Heart left ventricle (tissue), 16 donors: ENCODE measurements at regions not wholly inside any gene's neighbourhood (a gene's known extent, or its start where the extent isn't known, plus 50 kb on each side); places are given as distances from the start of the nearest gene placed in this dataset.
A peak's percentile ranks its signal among the peaks of the same experiment; 100 is the strongest.
"Not testable (repeated sequence)": the region's sequence is repeated elsewhere in the genome, so short reads cannot be mapped to it uniquely, and the experiment has no call there.

Source experiments
- ATAC-seq, 4 donors: fragments of 200-7000 bp; cut with Tn5 transposase; one replicate each; pipeline ENCODE4 v1.9.1; 2020 to 2022; ENCODE audit warnings: moderate library complexity in 4 of 4, mild to moderate bottlenecking in 3 of 4, moderate number of reproducible peaks in 1 of 4
- DNase-seq, 5 donors: peaks; one replicate each; pipeline ENCODE4 v3.0.0-alpha.2; 2020
- H3K27ac ChIP-seq, 12 donors: fragments of 200-600 bp; sonication (generic) in 4 of 12; one replicate each; pipeline versions ENCODE4 v1.5.0 to v1.8.0; 2016 to 2022; ENCODE audit warnings: mild to moderate bottlenecking in 2 of 12
- H3K27me3 ChIP-seq, 9 donors: fragments of 200-600 bp; sonication (generic) in 2 of 9; one replicate each; pipeline versions ENCODE4 v1.5.1 to v1.8.0; 2016 to 2022; ENCODE audit warnings: mild to moderate bottlenecking in 3 of 9
- H3K36me3 ChIP-seq, 9 donors: fragments of 200-600 bp; sonication (generic) in 2 of 9; one replicate each; pipeline versions ENCODE4 v1.5.0 to v1.8.0; 2018 to 2022; ENCODE audit warnings: mild to moderate bottlenecking in 2 of 9
- H3K4me1 ChIP-seq, 12 donors: fragments of 200-600 bp; sonication (generic) in 4 of 12; one replicate each; pipeline versions ENCODE4 v1.5.0 to v1.8.0; 2016 to 2022; ENCODE audit warnings: mild to moderate bottlenecking in 3 of 12
- H3K4me3 ChIP-seq, 12 donors: fragments of 200-600 bp; sonication (generic) in 4 of 12; one replicate each; pipeline versions ENCODE4 v1.5.0 to v1.8.0; 2017 to 2022; ENCODE audit warnings: mild to moderate bottlenecking in 9 of 12, moderate library complexity in 4 of 12
- H3K9me3 ChIP-seq, 12 donors: fragments of 200-600 bp; sonication (generic) in 4 of 12; one replicate each; pipeline versions ENCODE4 v1.5.0 to v1.8.0; 2016 to 2022; ENCODE audit warnings: mild to moderate bottlenecking in 1 of 12
- WGBS, 4 donors: extraction: QIAGEN DNeasy Blood & Tissue Kit in 2 of 4; methylation state at CpG; one replicate each; pipeline versions ENCODE4 v1.1.5 to v1.1.7; 2013 to 2018; 5-methylcytosine and 5-hydroxymethylcytosine counted together
- intact Hi-C, 10 donors: fragments of 100-400 bp; cut with DNase I; formaldehyde crosslinking; loops; one replicate each; pipeline versions ENCODE4 v1.11.1 to v1.14.2; 2022
- donor health status: ischemic (EF 13 %, LVEDD 7.1; RV severe dilation, severe dysfunction).
- donor health status: healthy with polysubstance abuse.
- donor health status: DM: no; HTN: yes; CAD: no.
- donor health status: DM: no; HTN: no; CAD: no.
- donor health status: ischemic (EF 25% LVEDD 6.9; RV normal size, moderate dysfunction).
- donor health status: ischemic (EF 25% LVEDD 5.7; RV mildly dilated, moderate dysfunction).
- donor health status: healthy.
- donor health status: DM: yes; HTN: yes; CAD: no.
- donor health status: ischemic (EF 35%, LVEDD 5.7; RV mildly dilated, moderate dysfunction).
- donor health status: nonischemic (EF 11% LVEDD 7.7; RV severe dilation, severe dysfunction).
- donor health status: DM: yes; HTN: yes; CAD: no.
- donor health status: PGD.
- donor health status: ischemic (EF 29% LVEDD 5.4; RV normal size, mild dysfunction).
- donor health status: nonischemic (EF 23%, LVEDD 6.1; RV moderate dilation, normal function).

- H3K36me3 ChIP-seq, H3K9me3 ChIP-seq, H3K4me3 ChIP-seq, DNase-seq, H3K27me3 ChIP-seq, intact Hi-C loops: not testable (repeated sequence)
- H3K4me1 ChIP-seq, result peaks cover 0 to 20% (median 5%) of the 10 kb centered on the region in 12 donors
- H3K27ac ChIP-seq, result peak overlapping the region in 11 of 12 donors; percentile 1 to 67 (median 30)
- 72 to 82% (median 76%) methylated on average over 5 to 6 of the region's 6 CpGs for WGBS, 4 donors
- peak in 1 of 4 donors; percentile 38 for ATAC-seq
Observed at GRCh38 chr1:794310-794709, 107.9 kb upstream of the OR4F16 start.

GRCh38 chr1:794918-795584, 108.6 kb upstream of the OR4F16 start:
- H3K27ac ChIP-seq, result peak overlapping the region in 11 of 12 donors; percentile 1 to 67 (median 42)
- intact Hi-C loops, result not testable (repeated sequence)
- WGBS, 4 donors, result 10 to 30% (median 18%) methylated on average over 6 to 9 of the region's 9 CpGs

DNA sequence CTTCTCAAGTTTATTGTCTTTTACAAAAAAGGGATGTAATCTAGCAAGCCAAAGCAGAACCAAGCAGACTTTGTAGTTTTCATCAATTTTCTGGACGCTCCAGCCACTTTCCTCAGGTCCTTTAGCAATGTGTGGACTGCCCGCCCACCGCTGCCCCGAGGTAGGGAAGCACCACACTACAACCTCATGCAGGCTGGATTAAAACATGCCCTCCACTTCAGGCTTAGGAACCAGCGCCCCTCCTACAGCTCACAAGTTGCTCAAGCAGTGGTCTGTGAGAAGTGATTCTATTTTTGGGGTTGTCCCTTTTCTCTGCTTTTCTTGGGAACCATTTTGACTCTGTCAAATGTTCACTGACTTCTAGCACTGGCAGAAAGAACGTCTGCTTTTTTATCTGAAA, 111.2 kb upstream of the OR4F16 start:
- H3K27ac ChIP-seq, H3K36me3 ChIP-seq, intact Hi-C loops, H3K4me3 ChIP-seq, H3K27me3 ChIP-seq, H3K9me3 ChIP-seq, ATAC-seq, DNase-seq: not testable (repeated sequence)
- 58 to 75% (median 68%) methylated on average over 2 of the region's 6 CpGs for WGBS, 4 donors
- peaks cover 0 to 20% (median 5%) of the 10 kb centered on the region in 12 donors for H3K4me1 ChIP-seq

More at GRCh38 chr1:794918-795584, 108.6 kb upstream of the OR4F16 start:
- peaks cover 0 to 20% (median 5%) of the 10 kb centered on the region in 12 donors for H3K4me1 ChIP-seq
- not testable (repeated sequence) for H3K36me3 ChIP-seq, H3K27me3 ChIP-seq, H3K9me3 ChIP-seq, H3K4me3 ChIP-seq
- DNase-seq, result peak in 4 of 5 donors; percentile 23 to 38 (median 33)
- ATAC-seq, result peak; percentile 68 to 93 (median 89)

DNA sequence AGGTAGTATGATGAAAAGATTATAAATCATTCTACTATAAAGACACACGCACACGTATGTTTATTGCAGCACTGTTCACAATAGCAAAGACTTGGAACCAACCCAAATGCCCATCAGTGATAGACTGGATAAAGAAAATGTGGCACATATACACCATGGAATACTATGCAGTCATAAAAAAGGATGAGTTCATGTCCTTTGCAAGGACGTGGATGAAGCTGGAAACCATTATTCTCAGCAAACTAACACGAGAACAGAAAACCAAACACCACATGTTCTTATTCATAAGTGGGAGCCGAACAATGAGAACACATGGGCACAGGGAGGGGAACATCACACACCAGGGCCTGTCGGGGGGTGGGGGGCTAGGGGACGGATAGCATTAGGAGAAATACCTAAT, 113.9 kb upstream of the OR4F16 start:
- H3K27me3 ChIP-seq, H3K27ac ChIP-seq, H3K4me3 ChIP-seq, H3K9me3 ChIP-seq, DNase-seq, H3K36me3 ChIP-seq, ATAC-seq, H3K4me1 ChIP-seq, intact Hi-C loops: not testable (repeated sequence)
- 96 to 98% (median 96%) methylated on average over 5 to 7 of the region's 7 CpGs for WGBS, 4 donors

- H3K27me3 ChIP-seq, H3K4me1 ChIP-seq, DNase-seq, H3K36me3 ChIP-seq, ATAC-seq, H3K4me3 ChIP-seq, H3K9me3 ChIP-seq, H3K27ac ChIP-seq, intact Hi-C loops: not testable (repeated sequence)
- WGBS, 4 donors, result 65 to 77% (median 74%) methylated on average over 5 to 6 of the region's 6 CpGs
Observed at GRCh38 chr1:804378-805115, 118.1 kb upstream of the OR4F16 start.

GRCh38 chr1:805310-805709, 118.4 kb upstream of the SAMD11 start:
- H3K9me3 ChIP-seq, ATAC-seq, H3K36me3 ChIP-seq, intact Hi-C loops, H3K27me3 ChIP-seq, H3K4me1 ChIP-seq, H3K27ac ChIP-seq, H3K4me3 ChIP-seq, DNase-seq: not testable (repeated sequence)
- 92 to 97% (median 94%) methylated on average over 5 of the region's 5 CpGs for WGBS, 4 donors

DNA sequence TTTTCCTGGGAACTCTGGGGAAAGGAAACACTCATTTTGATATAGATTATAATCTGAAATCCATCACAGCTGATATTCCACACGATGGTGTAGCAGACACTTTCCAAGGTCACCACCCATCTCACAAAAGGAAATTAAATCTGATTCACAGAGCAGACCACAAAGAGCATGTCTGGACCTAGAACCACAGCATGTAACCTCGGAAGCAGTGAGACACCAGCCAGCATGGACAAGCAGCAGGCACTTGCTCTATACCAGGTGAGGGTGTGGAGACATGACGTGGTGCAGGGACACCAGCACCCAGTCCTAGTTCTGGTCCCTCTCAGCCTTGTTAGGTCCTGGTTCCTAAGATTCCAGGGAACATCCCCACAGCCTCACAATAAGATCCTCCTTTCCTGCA, 116.7 kb upstream of the SAMD11 start:
- peak overlapping the region in 1 of 12 donors; percentile 22 for H3K27ac ChIP-seq
- H3K27me3 ChIP-seq, H3K4me1 ChIP-seq, intact Hi-C loops, H3K9me3 ChIP-seq, H3K36me3 ChIP-seq, H3K4me3 ChIP-seq, DNase-seq: not testable (repeated sequence)
- WGBS, 4 donors, result 71% methylated on average over 1 of the region's 3 CpGs; no CpG with 5 or more reads in 3 of the 4 donors
- ATAC-seq, result peak in 1 of 4 donors; percentile 11

GRCh38 chr1:807699-808390, 115.9 kb upstream of the SAMD11 start:
- DNase-seq, H3K4me3 ChIP-seq, intact Hi-C loops, H3K4me1 ChIP-seq, H3K9me3 ChIP-seq, H3K27me3 ChIP-seq, H3K36me3 ChIP-seq: not testable (repeated sequence)
- peak in 2 of 4 donors; percentile 26 to 52 for ATAC-seq
- peak overlapping the region in 2 of 12 donors; percentile 22 to 38 for H3K27ac ChIP-seq
- 39 to 78% (median 49%) methylated on average over 2 to 4 of the region's 4 CpGs for WGBS, 4 donors

GRCh38 chr1:810949-811348, 112.8 kb upstream of the SAMD11 start:
- H3K4me3 ChIP-seq, H3K27me3 ChIP-seq, H3K9me3 ChIP-seq, DNase-seq, H3K27ac ChIP-seq, intact Hi-C loops, H3K36me3 ChIP-seq, H3K4me1 ChIP-seq: not testable (repeated sequence)
- 51 to 65% (median 55%) methylated on average over 2 of the region's 2 CpGs for WGBS, 4 donors
- ATAC-seq, result peak in 1 of 4 donors; percentile 27

DNA sequence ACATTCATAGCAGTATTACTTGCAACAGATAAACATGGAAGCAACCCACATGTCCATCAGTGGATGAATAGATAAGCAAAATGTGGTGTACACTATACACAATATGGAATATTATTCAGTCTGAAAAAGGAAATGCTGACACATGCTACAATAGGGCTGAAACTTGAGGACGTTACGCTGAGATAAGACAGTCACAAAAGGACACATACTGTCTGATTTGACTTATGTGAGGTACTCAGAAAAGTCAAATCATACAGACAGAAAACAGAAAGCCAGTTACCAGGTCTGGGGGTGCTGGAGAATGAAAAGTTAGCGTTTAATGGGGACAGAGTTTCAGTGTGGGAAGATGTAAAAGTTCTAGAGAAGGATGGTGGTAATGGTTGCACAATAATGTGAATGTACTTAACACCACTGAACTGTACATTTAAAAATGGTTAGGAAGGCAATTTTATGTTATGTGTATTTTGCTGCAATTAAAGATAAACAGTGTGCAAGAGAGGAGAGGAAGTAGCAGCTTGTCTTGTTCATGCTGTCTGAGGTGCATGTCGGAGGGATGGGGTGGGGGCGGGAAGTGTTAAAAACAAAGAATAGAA, 111.1 kb upstream of the SAMD11 start:
- WGBS, 4 donors, result 87 to 90% (median 88%) methylated on average over 5 of the region's 5 CpGs
- ATAC-seq, H3K27ac ChIP-seq, H3K4me3 ChIP-seq, intact Hi-C loops, H3K27me3 ChIP-seq, H3K36me3 ChIP-seq, DNase-seq, H3K9me3 ChIP-seq: not testable (repeated sequence)
- H3K4me1 ChIP-seq, result peaks cover 0 to 18% (median 6%) of the 10 kb centered on the region in 12 donors
